ENCODE measurements at regions not wholly inside any gene's neighbourhood (a gene's known extent, or its start where the extent isn't known, plus 50 kb on each side); places are given as distances from the start of the nearest gene placed in this dataset.

DNA sequence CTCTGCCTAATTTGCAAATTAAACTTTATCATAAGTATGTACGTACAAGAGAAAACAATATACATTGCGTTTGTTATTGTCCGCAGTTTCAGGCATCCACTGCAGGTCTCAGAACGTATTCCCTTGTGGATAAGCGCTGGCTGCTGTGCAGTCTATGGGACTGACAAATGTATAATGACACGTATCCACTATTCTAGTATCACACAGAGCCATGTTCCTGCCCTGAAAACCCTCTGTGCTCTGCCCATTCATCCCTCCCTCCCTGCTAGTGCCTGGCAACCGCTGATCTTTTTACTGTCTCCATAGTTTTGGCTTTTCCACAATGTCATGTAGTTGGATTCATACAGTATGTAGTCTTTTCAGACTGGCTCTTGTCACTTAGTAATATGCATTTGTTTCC lies 179.4 kb downstream of the MAF start:
- TF ChIP-seq NFRKB (IDR thresholded peaks at IDR 0.05) (no peak), FOXA1 (IDR thresholded peaks at IDR 0.05) (no peak)

All from HEK293T (cell line).